ENCODE measurements at regions not wholly inside any gene's neighbourhood (a gene's known extent, or its start where the extent isn't known, plus 50 kb on each side); places are given as distances from the start of the nearest gene placed in this dataset.

- TF ChIP-seq SIN3A (IDR thresholded peaks at IDR 0.05; ENCODE audit: low read depth, low read length) (no peak), RELA (IDR thresholded peaks at IDR 0.05; ENCODE audit: borderline replicate concordance, partially characterized antibody) (no peak), ATF2 (IDR thresholded peaks at IDR 0.05; ENCODE audit: low read length) (no peak), SMAD1 (IDR thresholded peaks at IDR 0.05; ENCODE audit: low read depth, partially characterized antibody) (no peak), KAT2A (conservative IDR thresholded peaks at IDR 0.05; ENCODE audit: control insufficient read depth, low read depth, low read length) (no peak), CEBPZ (IDR thresholded peaks at IDR 0.05; ENCODE audit: low read depth, low read length) (no peak)
Measured at GRCh38 chr11:79926707-79927106, 485.9 kb upstream of the TENM4 start (continued).

- in situ Hi-C loops (cut with MboI) (no loop called here), intact Hi-C loops (cut with micrococcal nuclease; ENCODE audit: unreplicated experiment) (no loop called here)
- TF ChIP-seq ZZZ3 (IDR thresholded peaks at IDR 0.05; ENCODE audit: control insufficient read depth, insufficient read length, low read depth) = no peak
- TF ChIP-seq RUNX3 (IDR thresholded peaks at IDR 0.05; ENCODE audit: low read length) = 0 out of 2 replicates have a peak, but pooled peaks have one; percentile 11
- ChIA-PET SMC1A (ENCODE audit: uncharacterized antibody, unreplicated experiment) (interaction anchor here (0.7 to 1.5 kb wide), 2 partner anchors 16 to 119 kb away, joined by 3 read pairs; no protein-coding TSS in a partner anchor), POLR2A (no interaction called here), RAD21 (ENCODE audit: unreplicated experiment) (no interaction called here), CTCF (no interaction called here)
- no peaks in the 10 kb centered on the region for H3K9me3 ChIP-seq (replicated peaks; ENCODE audit: control insufficient read depth, insufficient read depth, low read length)
- 45% methylated on average over 3 of the region's 3 CpGs for WGBS (ENCODE audit: insufficient coverage, insufficient replicate concordance, low lambda C conversion rate, missing lambda C conversion rate)
- no peak overlapping the region for H3K4me3 ChIP-seq
- H3K36me3 ChIP-seq (ENCODE audit: control insufficient read depth in 2 of 2, insufficient read depth in 2 of 2, low read length in 1 of 2) = no peaks in the 10 kb centered on the region
- peak; percentile 71 for ATAC-seq
- no peaks in the 10 kb centered on the region for H3K4me1 ChIP-seq (ENCODE audit: control insufficient read depth, insufficient read depth, low read length)
- no peak overlapping the region for H2AFZ ChIP-seq (ENCODE audit: control insufficient read depth, low read depth, low read length)
- no peak overlapping the region for H3K9ac ChIP-seq (ENCODE audit: control insufficient read depth, insufficient read depth, low read length)
- H4K20me1 ChIP-seq (ENCODE audit: control insufficient read depth, insufficient read depth) = no peaks in the 10 kb centered on the region
- DNase-seq (ENCODE audit: low read depth, low spot score) = no peak
- no peak overlapping the region for H3K4me2 ChIP-seq (ENCODE audit: control insufficient read depth, insufficient read depth)
- H3K27ac ChIP-seq (ENCODE audit: control insufficient read depth, insufficient read depth) = no peak overlapping the region
- H3K27me3 ChIP-seq (replicated peaks in 1 of 2; ENCODE audit: control insufficient read depth in 2 of 2, insufficient read depth in 2 of 2, low read length in 1 of 2) = no peaks in the 10 kb centered on the region; a peak in 1 of 4 replicates
- BruUV-seq (replicated peaks) = no TSS peak
- no peak for FAIRE-seq
- H3K79me2 ChIP-seq (ENCODE audit: control insufficient read depth, insufficient read depth, low read length) = no peaks in the 10 kb centered on the region
Measured at GRCh38 chr11:79925570-79925969, 484.7 kb upstream of the TENM4 start.
